ENCODE measurements at regions not wholly inside any gene's neighbourhood (a gene's known extent, or its start where the extent isn't known, plus 50 kb on each side); places are given as distances from the start of the nearest gene placed in this dataset.

DNA sequence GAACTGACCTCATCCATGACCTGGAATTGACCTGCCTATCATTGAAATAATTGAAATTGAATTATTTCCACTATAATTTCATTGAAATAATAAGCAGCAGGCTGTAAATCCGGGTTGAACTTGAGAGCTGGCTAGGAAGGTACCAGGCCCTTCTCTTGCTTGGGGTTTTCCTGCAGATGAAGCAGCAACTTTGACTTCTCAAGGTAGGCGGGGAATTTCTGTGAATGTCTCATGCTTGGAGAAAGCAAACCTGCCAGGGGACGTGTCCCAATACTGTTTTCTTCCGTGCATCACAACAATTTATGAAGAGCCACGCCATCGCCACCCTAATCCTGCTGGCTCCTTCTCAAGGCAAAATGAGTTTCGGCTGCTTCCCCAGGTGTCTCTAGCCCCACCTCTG, 97.5 kb upstream of the XYLT1 start:
- Histone ChIP-seq H3K4me1 (no peaks in the 10 kb centered on the region), H3K9me3 (peaks cover 0 to 7% of the 10 kb centered on the region in 2 donors), H3K27me3 (peaks cover 0 to 3% of the 10 kb centered on the region in 2 donors), H3K4me3 (no peak overlapping the region), H3K36me3 (no peaks in the 10 kb centered on the region), H3K27ac (no peak overlapping the region)
- TF ChIP-seq, protein P1, sequence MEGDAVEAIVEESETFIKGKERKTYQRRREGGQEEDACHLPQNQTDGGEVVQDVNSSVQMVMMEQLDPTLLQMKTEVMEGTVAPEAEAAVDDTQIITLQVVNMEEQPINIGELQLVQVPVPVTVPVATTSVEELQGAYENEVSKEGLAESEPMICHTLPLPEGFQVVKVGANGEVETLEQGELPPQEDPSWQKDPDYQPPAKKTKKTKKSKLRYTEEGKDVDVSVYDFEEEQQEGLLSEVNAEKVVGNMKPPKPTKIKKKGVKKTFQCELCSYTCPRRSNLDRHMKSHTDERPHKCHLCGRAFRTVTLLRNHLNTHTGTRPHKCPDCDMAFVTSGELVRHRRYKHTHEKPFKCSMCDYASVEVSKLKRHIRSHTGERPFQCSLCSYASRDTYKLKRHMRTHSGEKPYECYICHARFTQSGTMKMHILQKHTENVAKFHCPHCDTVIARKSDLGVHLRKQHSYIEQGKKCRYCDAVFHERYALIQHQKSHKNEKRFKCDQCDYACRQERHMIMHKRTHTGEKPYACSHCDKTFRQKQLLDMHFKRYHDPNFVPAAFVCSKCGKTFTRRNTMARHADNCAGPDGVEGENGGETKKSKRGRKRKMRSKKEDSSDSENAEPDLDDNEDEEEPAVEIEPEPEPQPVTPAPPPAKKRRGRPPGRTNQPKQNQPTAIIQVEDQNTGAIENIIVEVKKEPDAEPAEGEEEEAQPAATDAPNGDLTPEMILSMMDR (IDR thresholded peaks at IDR 0.05), result no peak
- TF ChIP-seq POLR2A (IDR thresholded peaks at IDR 0.05), result no peak
- TF ChIP-seq POLR2AphosphoS5 (IDR thresholded peaks at IDR 0.05), result no peak
- intact Hi-C loops (cut with DNase I; ENCODE audit: low total_unique reads), result no loop called here
- DNase-seq (ENCODE audit: low spot score in 2 of 2), result no peak

DNA sequence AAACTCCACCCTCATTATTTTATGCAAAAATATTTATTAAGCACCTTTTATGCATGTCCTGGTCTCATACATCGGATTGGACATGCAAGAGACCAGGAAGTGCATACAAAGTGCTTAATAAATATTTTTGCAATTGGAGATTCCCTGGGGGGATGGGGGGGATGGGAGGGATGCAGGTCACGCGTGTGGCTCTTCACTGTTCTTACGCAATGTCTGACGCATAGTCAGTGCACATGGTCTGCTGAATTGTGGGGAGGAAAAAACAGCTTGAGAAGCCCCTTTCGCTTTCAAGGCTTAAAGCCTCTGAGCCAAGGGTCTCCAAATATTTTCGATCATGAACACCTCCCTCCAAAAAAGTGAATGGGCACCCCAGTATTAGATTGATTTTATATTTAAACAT, 96.7 kb upstream of the XYLT1 start:
- intact Hi-C loops (cut with DNase I; ENCODE audit: low total_unique reads), result no loop called here
- Histone ChIP-seq H3K4me3 (no peak overlapping the region), H3K36me3 (no peaks in the 10 kb centered on the region), H3K27me3 (peaks cover 0 to 3% of the 10 kb centered on the region in 2 donors), H3K9me3 (peaks cover 0 to 7% of the 10 kb centered on the region in 2 donors), H3K27ac (no peak overlapping the region), H3K4me1 (no peaks in the 10 kb centered on the region)
- TF ChIP-seq, protein P1 (IDR thresholded peaks at IDR 0.05), result no peak
- TF ChIP-seq POLR2A (IDR thresholded peaks at IDR 0.05) (no peak), POLR2AphosphoS5 (IDR thresholded peaks at IDR 0.05) (no peak)
- no peak for DNase-seq (ENCODE audit: low spot score in 2 of 2)

DNA sequence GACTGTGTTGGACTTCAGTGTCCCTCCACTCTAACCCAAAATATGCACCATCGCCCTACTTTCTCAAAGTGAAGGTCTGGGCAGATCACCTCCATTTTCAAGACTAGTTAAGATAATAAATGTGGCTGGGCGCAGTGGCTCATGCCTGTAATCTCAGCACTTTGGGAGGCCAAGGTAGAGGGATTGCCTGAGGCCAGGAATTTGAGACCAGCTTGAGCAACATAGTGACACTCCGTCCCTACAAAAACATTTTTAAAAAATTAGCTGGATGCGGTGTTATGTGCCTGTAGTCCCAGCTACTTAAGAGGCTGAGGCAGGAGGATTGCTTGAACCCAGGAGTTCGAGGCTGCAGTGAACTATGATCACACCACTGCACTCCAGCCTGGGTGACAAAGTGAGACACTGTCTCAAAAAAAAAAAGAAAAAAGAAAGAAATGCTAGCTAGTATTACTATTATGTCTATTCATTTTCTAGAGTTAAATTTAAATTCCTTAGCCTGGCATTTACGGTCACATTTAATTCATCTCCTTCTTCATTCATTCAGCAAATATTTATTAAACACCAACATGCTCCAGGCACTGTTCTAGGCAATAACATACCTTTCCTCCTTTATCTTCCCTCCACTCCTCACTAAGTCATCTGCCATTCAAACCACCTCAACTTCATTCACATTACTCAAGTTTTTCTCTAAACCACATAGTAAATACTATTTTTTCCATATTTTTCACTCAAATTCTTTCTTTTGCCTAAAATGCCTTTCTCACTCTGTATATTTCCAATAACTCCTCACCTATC, 96.1 kb upstream of the XYLT1 start:
- Histone ChIP-seq H3K36me3 (no peaks in the 10 kb centered on the region), H3K27ac (no peak overlapping the region), H3K4me3 (no peak overlapping the region), H3K9me3 (peaks cover 0 to 7% of the 10 kb centered on the region in 2 donors), H3K27me3 (peaks cover 0 to 6% of the 10 kb centered on the region in 2 donors), H3K4me1 (no peaks in the 10 kb centered on the region)
- no peak for DNase-seq (ENCODE audit: low spot score in 2 of 2)
- TF ChIP-seq, protein P1 (IDR thresholded peaks at IDR 0.05), result no peak
- no peak for TF ChIP-seq POLR2A (IDR thresholded peaks at IDR 0.05)
- no peak for TF ChIP-seq POLR2AphosphoS5 (IDR thresholded peaks at IDR 0.05)
- intact Hi-C loops (cut with DNase I; ENCODE audit: low total_unique reads), result no loop called here

DNA sequence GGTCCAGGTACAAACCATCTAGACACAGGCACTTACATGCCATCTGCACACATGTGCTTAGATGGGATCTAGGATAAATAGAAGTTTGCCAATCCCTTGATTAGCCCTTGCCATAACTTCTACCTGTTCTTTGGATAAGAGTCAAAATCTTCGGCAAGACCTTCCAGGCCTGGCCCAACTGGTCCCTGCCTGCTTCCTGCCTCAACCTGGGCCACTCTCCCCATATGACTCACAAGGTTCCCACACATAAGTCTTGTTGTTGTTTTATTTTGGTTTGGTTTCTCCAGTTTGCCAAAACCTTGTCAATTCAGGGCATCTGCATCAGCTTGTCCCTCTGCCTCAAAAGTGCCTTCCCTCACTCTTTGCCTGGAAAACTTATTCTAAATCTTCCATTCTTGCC, 95.3 kb upstream of the XYLT1 start:
- Histone ChIP-seq H3K27me3 (peaks cover 0 to 11% of the 10 kb centered on the region in 2 donors), H3K36me3 (no peaks in the 10 kb centered on the region), H3K4me3 (no peak overlapping the region), H3K9me3 (peaks cover 0 to 7% of the 10 kb centered on the region in 2 donors), H3K27ac (no peak overlapping the region), H3K4me1 (no peaks in the 10 kb centered on the region)
- TF ChIP-seq, protein P1 (IDR thresholded peaks at IDR 0.05), result no peak
- TF ChIP-seq POLR2AphosphoS5 (IDR thresholded peaks at IDR 0.05), result no peak
- TF ChIP-seq POLR2A (IDR thresholded peaks at IDR 0.05), result no peak
- intact Hi-C loops (cut with DNase I; ENCODE audit: low total_unique reads), result no loop called here
- DNase-seq (ENCODE audit: low spot score in 2 of 2), result no peak

DNA sequence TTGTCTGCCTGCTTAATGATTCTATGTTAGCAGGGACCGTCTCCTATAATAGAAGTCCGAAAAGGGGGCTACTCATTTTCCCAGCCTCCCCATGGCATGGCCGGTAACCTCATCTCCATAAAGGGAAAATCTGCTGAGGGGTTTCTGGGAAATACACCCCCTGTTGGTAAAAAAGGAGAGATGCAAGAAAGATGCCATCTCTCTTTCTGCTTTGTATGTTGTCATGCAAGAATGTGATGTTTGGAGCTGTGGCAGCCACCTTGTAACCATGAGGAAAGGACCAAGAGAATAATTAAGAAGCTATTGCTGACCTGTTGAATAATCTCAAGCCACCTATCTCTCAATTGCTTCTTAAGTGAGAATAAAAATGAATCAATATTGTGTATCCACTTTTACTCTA, 94.8 kb upstream of the XYLT1 start:
- Histone ChIP-seq H3K9me3 (peaks cover 0 to 7% of the 10 kb centered on the region in 2 donors), H3K36me3 (no peaks in the 10 kb centered on the region), H3K4me1 (no peaks in the 10 kb centered on the region), H3K4me3 (no peak overlapping the region), H3K27ac (no peak overlapping the region), H3K27me3 (peaks cover 0 to 14% of the 10 kb centered on the region in 2 donors)
- intact Hi-C loops (cut with DNase I; ENCODE audit: low total_unique reads), result no loop called here
- TF ChIP-seq, protein P1 (IDR thresholded peaks at IDR 0.05), result no peak
- TF ChIP-seq POLR2A (IDR thresholded peaks at IDR 0.05) (no peak), POLR2AphosphoS5 (IDR thresholded peaks at IDR 0.05) (no peak)
- no peak for DNase-seq (ENCODE audit: low spot score in 2 of 2)

Data from breast epithelium (tissue), 4 donors.